GM12873 (cell line): ENCODE measurements at regions not wholly inside any gene's neighbourhood (a gene's known extent, or its start where the extent isn't known, plus 50 kb on each side); places are given as distances from the start of the nearest gene placed in this dataset.

Experiments used
- CTCF ChIP-seq: IDR thresholded peaks from 2 replicates; pipeline ENCODE4 v1.5.1; 2012; ENCODE audit warnings: low read depth, mild to moderate bottlenecking, moderate library complexity, low read length, control low read depth; ENCODE audit not compliant: insufficient read depth; ENCODE audit errors: missing control alignments

GRCh38 chr4:129994715-129995114, 898.8 kb downstream of the C4orf33 start:
- no peak for TF ChIP-seq CTCF

GRCh38 chr4:129998436-129999150, 902.6 kb downstream of the C4orf33 start:
- no peak for TF ChIP-seq CTCF

- TF ChIP-seq CTCF = no peak
Measured at GRCh38 chr4:129999156-129999555, 903.2 kb downstream of the C4orf33 start.

- TF ChIP-seq CTCF = no peak
Measured at GRCh38 chr4:130008461-130008860, 912.5 kb downstream of the C4orf33 start.

GRCh38 chr4:130021706-130022105, 925.8 kb downstream of the C4orf33 start:
- no peak for TF ChIP-seq CTCF

GRCh38 chr4:130023088-130023487, 927.1 kb downstream of the C4orf33 start:
- no peak for TF ChIP-seq CTCF

GRCh38 chr4:130025701-130026100, 929.7 kb downstream of the C4orf33 start:
- no peak for TF ChIP-seq CTCF
